ENCODE measurements at regions not wholly inside any gene's neighbourhood (a gene's known extent, or its start where the extent isn't known, plus 50 kb on each side); places are given as distances from the start of the nearest gene placed in this dataset.
A peak's percentile ranks its signal among the peaks of the same experiment; 100 is the strongest.

DNA sequence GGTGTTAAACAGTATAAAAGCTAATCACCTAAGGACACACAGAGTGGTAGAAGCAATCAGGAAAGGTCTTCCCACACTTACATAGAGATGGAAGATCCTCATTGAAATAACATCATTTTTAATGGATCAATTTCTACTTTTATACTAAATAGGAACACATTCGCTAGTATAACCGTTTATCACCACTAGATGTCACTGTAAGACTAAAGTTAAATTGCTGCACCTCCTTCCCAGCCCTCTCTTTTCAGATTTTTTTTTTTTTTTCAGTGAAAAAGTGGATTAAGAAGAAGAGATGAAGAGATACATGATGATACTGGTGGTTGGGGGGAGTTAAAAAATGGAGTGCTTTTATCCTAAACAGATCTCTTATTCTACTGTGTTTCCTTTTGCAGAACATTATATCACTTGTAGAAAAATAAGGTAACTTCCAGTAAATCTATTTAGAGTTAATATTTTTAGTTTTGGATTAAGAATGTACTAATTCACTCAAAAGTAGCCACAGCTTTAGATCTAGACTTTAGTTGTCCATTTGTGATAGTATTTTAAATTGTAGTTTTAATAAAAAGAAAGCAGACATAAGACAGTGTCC, 116.9 kb upstream of the ARRDC3 start:
- TF ChIP-seq, protein P1, sequence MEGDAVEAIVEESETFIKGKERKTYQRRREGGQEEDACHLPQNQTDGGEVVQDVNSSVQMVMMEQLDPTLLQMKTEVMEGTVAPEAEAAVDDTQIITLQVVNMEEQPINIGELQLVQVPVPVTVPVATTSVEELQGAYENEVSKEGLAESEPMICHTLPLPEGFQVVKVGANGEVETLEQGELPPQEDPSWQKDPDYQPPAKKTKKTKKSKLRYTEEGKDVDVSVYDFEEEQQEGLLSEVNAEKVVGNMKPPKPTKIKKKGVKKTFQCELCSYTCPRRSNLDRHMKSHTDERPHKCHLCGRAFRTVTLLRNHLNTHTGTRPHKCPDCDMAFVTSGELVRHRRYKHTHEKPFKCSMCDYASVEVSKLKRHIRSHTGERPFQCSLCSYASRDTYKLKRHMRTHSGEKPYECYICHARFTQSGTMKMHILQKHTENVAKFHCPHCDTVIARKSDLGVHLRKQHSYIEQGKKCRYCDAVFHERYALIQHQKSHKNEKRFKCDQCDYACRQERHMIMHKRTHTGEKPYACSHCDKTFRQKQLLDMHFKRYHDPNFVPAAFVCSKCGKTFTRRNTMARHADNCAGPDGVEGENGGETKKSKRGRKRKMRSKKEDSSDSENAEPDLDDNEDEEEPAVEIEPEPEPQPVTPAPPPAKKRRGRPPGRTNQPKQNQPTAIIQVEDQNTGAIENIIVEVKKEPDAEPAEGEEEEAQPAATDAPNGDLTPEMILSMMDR (IDR thresholded peaks at IDR 0.05; ENCODE audit: control extremely low read depth, extremely low read depth, low read depth, missing control alignments): peak; percentile 37
- peak; percentile 20 for DNase-seq (ENCODE audit: extremely low spot score)
- POLR2A ChIA-PET: no interaction called here
- CTCF ChIA-PET: interaction anchor here (0.7 to 3.0 kb wide), 10 partner anchors 9 to 605 kb away, joined by 3 to 10 read pairs (median 3); no protein-coding TSS in a partner anchor

DNA sequence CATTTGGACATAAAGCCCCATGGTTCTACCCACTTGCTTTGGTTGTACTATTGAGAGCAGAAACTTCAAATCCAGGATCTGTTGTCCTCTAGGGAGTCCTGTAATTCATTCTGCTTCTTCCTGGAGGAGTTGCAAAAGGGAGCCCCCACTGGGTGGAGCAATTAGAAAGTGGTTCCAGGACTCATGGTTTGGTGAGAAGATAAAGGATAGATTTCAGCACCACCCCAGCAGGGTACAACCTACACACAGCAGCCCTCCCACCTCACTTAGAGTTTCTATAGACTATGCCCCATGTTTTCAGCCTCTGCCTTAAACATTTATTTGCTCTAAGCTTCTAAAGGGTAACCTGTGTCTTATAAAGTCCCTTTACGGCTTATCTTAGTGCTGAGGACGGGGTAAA, 112.6 kb upstream of the ARRDC3 start:
- POLR2A ChIA-PET: no interaction called here
- DNase-seq (ENCODE audit: extremely low spot score): no peak
- CTCF ChIA-PET: interaction anchor here (1.0 kb wide), 1 partner anchor 21 kb away, joined by 4 read pairs; no protein-coding TSS in a partner anchor
- TF ChIP-seq, protein P1 (IDR thresholded peaks at IDR 0.05; ENCODE audit: control extremely low read depth, extremely low read depth, low read depth, missing control alignments): no peak

DNA sequence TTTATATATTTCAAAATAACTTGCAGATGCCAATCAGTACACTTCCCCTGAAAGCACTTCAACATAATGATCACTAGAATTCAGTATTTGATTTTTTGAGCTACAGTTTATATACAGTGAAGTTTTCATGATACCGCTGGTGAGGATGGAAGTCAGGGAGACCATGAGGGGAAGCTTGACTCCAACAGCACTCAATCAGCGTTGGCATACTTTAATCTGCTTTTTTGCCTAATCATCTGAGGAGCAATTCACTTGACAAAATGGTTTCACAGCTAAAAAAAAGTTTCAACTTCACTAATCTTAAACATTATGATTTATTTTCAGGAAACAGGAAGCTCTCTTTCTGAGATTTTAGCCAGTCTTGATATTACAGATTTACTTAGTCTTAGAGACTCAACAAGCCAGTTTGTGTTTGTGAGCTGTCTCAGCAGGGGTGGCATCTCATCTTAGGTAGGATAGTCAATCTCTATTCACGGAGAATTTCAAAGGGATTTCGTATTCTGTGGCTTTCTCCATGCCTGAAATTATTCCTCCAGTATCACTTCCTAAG, 111.4 kb upstream of the ARRDC3 start:
- DNase-seq (ENCODE audit: extremely low spot score): no peak
- POLR2A ChIA-PET: no interaction called here
- CTCF ChIA-PET: no interaction called here
- TF ChIP-seq, protein P1 (IDR thresholded peaks at IDR 0.05; ENCODE audit: control extremely low read depth, extremely low read depth, low read depth, missing control alignments): no peak

DNA sequence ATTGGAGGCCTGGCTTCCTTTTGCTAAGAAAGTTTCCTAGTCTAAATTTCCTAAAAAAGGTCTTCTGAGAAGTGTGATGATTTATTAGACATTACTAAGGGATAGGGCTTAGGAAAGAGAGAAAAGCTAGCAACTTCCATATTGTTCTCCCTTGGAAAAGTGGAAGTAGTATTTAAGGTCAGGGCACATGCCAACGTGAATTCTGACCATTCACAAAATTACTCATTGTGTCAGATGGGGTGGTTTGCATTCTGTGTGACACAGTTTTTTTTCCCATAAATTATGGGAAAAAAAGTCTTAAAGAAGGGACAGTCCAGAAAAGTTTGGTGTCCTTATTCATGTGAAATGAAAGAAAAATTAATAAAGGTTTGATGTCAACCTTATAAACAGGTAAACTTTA, 110.0 kb upstream of the ARRDC3 start:
- ChIA-PET CTCF (interaction anchor here (1.1 to 1.2 kb wide), 2 partner anchors 10 to 24 kb away, joined by 3 read pairs; no protein-coding TSS in a partner anchor), POLR2A (no interaction called here)
- no peak for DNase-seq (ENCODE audit: extremely low spot score)

DNA sequence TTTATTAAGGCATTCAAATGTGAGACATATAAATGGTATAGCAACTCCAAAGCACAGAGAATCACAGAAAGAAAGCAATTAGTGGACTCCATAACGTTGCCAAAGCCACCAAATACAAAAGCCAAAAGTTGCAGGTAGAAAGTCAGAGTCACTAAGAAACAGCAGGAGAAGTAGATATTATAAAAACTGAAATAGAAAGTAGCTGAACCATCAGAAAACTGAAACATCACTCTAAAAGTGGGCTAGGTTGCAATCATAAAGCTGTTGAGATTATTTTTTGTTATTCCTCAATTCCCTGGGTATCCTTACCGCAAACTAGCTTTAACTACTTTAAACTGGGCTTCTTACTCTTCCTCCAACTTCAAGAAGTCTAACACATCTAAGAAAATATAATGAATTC, 108.1 kb upstream of the ARRDC3 start:
- TF ChIP-seq, protein P1 (IDR thresholded peaks at IDR 0.05; ENCODE audit: control extremely low read depth, extremely low read depth, low read depth, missing control alignments): no peak
- ChIA-PET POLR2A (no interaction called here), CTCF (interaction anchor here (1.2 kb wide), 1 partner anchor 8 kb away, joined by 7 read pairs; no protein-coding TSS in a partner anchor)
- no peak for DNase-seq (ENCODE audit: extremely low spot score)

More for the DNA sequence above, 110.0 kb upstream of the ARRDC3 start:
- TF ChIP-seq, protein P1 (IDR thresholded peaks at IDR 0.05; ENCODE audit: control extremely low read depth, extremely low read depth, low read depth, missing control alignments): no peak

DNA sequence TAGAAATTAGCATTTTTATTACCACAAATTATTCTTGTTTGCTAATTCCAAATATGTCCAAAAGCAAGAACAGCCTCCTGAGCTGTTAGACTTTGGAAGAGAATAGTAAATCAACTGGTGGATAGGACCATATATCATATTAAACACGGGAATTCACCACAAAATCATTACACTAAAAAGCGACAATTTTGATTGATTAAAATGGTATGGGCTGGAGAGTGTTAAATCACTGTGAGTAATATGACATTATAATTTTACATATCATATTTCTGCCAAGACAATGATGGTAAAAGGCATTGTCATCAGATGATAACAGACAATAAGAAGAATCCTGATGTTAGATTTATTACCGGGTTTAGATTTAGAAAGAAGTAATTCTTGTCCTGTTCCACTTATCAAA, 107.2 kb upstream of the ARRDC3 start:
- TF ChIP-seq, protein P1 (IDR thresholded peaks at IDR 0.05; ENCODE audit: control extremely low read depth, extremely low read depth, low read depth, missing control alignments): no peak
- POLR2A ChIA-PET: no interaction called here
- DNase-seq (ENCODE audit: extremely low spot score): no peak
- CTCF ChIA-PET: no interaction called here

Data from GM10248 (cell line).